Neural progenitor cell (in vitro differentiated cells): ENCODE measurements at regions not wholly inside any gene's neighbourhood (a gene's known extent, or its start where the extent isn't known, plus 50 kb on each side); places are given as distances from the start of the nearest gene placed in this dataset.

Source experiments
- CTCF ChIP-seq: fragments of 200-600 bp; sonication (generic); IDR thresholded peaks from 2 replicates; pipeline ENCODE4 v1.5.1; 2017; ENCODE audit warnings: antibody characterized with exemption, mild to moderate bottlenecking
- EZH2 ChIP-seq: fragments of 200-600 bp; sonication (generic); IDR thresholded peaks from 2 replicates; pipeline ENCODE4 v1.6.1; 2017; ENCODE audit warnings: antibody characterized with exemption, mild to moderate bottlenecking, moderate library complexity
- EZH2phosphoT487 ChIP-seq: fragments of 200-600 bp; sonication (generic); IDR thresholded peaks from 2 replicates; pipeline ENCODE4 v1.6.1; 2017; ENCODE audit warnings: antibody characterized with exemption

GRCh38 chr2:167369083-167369482 lies 480.8 kb downstream of the XIRP2 start:
- TF ChIP-seq CTCF (no peak), EZH2 (no peak), EZH2phosphoT487 (no peak)
